GM21367 (cell line): ENCODE measurements at regions not wholly inside any gene's neighbourhood (a gene's known extent, or its start where the extent isn't known, plus 50 kb on each side); places are given as distances from the start of the nearest gene placed in this dataset.
"Not testable (repeated sequence)": the region's sequence is repeated elsewhere in the genome, so short reads cannot be mapped to it uniquely, and the experiment has no call there.

ENCODE experiments used
- ATAC-seq: cut with Tn5 transposase; IDR thresholded peaks from one replicate; pipeline ENCODE4 v1.9.1; 2021; ENCODE audit not compliant: unreplicated experiment

DNA sequence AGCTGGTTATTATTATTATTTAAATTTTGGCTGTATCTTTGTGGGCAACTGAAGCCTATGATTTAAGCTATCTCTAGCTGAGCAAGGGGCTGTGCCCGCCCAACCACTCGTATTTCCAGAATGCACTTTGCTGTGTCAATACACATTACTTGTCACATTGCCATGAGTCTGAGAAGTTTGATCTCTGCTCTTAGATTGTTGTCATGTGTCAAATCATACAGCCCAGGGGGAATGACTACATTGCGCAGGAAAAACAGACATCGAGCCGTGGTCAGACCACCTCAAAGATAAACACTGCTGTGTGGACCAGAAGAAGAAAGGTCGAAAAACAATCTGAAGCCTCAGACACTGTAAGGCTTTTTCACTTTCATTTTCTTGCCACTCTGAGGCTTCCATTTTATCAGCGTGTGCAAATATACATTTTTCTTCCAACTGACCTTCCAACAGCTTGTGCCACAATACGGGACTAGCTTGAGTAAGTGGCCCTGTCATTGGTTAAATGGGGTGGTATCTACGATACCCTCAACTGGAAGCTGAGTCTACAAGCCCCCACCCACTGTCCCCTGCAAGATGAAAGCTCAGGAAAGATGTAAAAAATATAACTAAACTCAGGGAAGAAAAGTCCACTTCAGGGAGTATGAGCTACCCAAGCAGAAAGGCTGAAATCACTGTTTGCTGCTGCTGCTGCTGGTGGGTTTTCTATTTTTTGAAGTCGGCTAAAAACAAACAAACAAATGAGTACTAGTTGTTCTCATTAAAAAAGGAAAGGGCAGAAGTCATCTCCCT, 603.0 kb downstream of the BNC2 start:
- ATAC-seq: no peak

DNA sequence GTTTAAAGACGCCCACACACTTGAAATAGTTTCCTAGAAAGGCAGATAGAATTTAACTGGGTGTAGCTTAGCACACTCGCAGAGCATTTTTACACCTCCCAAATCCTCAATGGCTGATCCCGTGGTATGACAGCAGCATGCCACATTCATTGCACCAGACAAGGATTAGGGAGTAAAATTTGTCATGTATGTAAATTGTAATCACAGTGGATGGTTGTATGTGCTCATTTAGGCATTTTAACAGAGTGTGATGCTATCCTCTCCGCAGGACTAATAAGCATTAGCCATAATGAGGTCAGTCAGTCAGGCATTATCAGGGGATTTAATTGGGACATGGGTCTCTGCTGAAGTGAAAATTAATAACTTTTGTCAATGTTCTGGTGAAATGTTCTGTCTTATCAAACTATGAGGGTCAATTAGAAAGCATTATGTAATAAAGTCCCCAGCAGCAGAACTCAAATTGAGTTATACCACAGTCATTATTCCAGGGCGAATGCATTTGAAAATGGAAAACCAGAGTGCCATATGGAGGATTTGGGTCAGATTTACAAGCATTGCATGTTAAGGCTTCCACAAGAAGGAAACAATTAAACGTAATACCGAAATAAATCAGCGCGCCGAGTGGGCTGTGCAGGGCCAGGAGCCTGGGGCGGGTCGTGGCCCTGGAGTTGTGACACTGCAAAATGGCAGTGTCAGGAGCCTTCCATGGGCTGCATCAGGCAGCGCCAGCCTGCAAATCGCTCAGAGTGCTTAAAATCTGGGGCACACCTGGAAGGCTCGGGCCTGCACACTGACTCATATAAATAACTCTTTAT, 602.2 kb downstream of the BNC2 start:
- ATAC-seq: no peak

DNA sequence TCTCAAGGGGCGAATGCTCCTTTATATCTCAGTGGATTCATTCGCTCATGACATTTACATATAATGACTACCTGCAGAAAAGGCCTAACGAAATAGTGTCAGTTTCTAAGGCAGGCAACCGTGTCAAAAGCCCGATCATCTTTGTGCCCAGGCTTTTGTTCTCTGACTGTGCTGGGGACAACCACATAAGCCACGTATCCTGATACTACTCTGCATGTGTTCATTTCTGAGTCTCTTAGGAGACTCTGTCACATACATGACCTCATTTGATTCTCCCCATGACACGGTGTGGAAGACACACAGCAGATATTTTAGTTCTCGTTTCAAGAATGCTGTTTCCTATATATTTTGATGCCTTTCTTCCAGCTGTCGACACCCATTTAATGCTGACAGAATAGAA, 598.5 kb downstream of the BNC2 start:
- no peak for ATAC-seq

DNA sequence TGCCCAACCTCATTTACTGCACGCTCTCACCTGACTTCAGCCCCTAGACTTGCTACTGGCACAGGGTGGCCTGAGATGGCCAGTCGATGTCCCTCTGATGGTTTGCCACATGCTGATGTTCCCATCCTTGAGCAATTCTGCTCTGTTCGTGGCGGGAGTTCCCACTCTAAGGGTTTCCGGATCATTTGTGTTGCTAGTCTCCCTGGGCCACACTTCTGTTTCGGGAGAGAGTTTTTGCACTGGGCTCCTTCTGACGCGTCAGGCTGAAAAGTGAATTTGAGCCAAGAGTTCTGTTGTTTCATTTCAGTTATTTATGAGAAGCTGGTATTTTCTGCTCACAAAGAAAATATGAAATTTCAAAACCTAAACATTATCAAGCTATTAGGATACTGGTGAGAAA, 597.7 kb downstream of the BNC2 start:
- no peak for ATAC-seq

DNA sequence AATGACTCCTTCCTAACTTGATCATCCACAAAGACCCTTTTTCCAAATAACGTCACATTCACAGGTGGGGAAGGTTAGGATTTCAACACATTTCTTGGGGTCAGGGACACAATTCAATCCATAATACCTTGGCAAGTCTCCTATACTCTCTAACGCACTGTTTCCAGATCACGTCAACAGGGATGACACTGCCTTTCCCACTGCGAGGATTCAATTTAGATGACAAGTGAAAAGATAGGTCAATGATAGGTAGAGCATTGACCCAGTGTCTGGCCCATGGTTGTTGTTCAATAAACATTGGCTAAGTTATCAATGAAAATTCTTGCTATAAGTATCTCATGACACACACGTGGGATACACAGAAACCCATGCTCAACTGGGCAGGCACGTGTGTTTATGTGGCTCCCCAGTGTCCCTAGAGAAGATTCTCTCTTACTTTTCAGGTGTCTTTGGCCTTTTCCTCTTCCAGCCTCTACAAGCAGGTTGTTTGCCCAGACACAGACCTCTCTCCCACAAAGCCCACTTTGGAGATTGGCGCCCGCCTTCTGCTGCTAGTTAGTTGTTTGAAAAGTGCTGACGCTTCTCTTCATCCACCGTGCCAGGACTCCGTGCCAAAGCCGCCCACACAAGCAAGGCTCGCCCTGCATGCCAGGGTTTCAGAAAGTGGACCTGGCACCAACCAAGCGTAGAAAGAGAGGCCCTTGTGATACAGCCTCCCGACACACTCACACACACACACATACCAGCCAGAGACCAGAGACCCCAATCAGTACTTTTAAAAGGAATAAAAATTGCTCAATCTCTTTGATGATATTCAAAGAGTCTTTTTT, 594.5 kb downstream of the BNC2 start:
- ATAC-seq: no peak

DNA sequence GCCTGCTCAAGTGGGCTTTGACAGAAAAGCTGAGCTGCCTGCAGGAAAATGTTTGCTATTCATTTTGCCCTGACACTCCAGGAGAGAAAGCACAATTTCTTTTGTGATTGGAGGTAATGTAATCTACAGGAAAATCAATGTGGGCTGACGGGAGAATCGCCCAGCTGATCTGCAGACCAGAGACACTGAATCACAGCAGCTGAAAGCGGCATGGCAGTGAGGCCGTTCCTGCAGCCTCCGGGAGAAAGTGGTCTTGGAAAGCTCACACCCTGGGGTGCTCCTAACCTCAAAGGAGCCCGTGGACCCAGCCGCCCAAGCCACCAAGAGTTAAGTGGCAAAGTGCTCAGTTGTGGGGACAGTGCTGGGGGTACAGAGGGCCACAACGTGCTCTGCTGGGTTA, 593.6 kb downstream of the BNC2 start:
- ATAC-seq: no peak

DNA sequence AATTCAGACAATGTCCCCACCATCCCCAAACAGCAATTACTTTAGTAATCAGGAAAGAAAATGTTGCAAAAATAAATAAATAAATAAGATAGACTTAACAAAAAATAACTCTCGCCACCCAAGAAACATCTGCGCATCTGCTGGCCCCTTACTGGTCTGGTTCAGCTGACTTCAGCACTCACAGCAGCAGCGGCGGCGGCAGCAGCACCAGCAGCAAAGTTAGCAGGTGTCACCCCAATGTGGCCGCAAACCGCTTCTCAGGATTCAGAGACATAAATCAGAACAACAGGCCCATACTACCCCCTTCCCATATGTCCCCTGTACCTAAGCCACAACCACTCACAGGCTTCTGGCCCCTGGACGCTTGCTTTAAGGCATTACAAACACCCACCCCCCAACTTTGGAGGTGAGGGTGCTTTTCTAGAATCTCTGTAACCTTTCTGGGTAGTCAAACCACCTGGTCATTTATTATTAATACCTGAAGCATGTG, 593.0 kb downstream of the BNC2 start:
- ATAC-seq: no peak

DNA sequence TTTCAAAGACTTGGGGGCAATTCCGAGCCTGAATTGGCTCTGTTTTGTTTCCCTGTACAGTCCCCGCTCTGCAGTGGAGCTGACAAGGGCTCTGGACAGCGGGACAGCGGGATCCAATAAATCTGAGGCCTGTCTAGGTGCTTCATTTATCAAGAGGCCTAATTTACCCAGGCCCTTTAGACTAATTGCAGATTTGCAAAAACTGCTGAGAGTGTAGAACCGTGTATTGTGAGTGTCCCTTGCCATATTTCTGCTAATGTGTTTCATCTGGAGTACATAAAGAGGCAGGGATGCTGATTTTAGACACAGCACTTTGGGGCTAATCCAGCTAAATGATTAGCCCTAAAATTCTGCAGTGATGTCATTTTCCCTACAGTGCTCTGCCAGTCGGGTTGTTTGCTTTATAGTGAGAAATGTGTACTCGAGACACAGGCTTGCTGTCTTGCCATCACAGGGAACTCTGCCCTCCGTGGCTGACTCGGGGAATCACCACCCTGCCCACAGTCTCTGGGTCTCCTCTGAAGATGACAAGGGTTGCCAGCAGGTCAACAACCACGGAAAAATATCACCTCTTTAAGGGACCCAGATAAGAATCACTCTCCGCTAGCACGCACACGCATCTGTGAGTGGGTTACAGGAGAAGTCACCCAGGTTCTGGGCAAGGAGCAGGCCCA, 592.0 kb downstream of the BNC2 start:
- no peak for ATAC-seq

DNA sequence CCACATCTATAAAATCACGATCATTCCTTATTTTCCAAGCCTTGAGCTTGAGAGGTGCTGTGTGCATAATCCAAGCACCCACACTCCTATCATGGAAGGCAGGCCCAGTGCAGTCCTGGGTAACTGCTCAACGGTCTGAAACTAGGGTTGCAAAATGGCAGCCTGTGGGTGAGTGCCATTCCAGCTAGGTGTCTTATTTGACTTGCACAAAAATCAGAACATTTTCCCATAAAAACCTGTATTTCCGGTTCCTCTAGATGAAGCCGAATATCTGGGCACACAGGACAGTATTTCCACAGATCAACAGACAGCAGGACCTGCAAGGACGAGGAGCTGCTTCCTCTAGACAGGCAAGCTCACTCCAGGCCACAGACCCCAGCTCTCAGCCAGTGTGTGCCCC, 588.8 kb downstream of the BNC2 start:
- no peak for ATAC-seq

DNA sequence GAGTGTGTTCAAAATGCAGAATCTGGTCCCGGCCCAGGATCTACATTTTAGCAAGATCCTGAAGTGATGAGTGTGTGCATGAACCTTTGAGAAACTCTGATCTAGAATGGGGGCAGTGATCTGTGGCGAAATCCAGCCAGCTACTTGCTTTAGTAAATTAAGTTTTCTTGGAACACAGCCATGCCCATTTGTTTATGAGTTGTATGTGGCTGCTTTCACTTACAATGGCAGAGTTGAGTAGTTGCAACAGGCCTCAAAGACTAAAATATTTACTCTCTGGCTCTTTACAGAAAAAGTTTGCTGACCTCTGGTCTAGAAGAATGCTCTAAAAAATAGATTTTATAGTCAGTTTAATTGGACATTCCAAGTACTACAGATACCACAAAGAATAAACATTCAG, 588.3 kb downstream of the BNC2 start:
- no peak for ATAC-seq

DNA sequence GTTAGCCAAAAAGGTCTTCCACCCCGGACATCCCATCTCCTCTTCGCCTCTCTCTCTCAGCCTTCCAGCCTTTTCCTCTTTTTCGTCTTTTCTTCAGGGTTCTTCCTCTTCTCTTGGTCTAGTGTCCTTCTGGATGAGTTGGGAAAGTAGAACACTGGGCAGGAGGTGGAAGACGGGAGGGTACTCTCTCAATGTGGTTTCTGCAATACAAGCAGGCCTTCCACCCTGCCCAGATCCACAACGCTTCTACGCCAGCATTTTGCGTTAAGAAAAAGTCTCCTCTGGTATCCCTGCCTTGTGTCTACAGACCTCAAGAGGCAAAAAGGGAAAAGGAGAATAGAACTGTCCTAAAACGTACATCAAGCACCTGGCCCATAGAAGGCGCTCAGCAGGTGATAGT, 587.8 kb downstream of the BNC2 start:
- ATAC-seq: no peak

DNA sequence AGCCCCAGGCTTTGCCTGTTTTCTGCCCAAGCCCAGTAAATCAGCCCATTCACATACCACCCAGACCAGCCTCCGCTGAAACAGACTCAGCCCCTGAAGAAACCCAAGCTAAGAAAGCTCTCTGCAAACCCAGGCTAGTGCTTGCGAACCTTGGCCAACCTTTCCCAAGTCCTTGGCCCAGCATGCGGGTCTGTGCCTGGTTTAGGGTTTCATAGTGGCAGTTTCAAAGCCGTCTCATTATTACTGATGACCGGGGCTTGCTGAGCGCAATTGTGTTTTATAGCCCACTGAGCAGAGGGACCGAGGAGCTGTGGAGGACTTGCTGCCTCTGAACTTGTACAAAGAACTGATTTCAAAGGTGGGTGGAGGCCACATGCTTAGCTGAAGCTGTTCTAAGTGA, 584.3 kb downstream of the BNC2 start:
- ATAC-seq: no peak

DNA sequence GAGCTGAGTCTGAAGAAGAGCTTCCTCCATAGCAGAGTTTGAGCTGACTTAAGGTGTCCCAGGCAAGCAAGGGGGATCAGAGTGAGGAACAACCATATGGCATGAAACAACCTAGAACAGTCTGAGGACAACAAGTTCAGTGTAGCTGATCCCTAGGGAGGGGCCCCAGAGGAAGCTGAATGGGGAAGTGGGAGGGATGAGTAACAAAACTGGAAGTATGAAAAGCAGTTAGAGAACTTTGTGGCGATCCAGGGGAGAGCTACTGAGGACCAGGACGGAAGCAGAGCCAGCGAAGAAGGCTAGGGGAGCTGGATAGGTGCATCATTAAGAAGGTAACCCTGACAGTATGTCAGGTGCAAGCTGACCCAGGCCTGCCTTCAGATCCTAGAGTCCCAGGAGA, 580.8 kb downstream of the BNC2 start:
- ATAC-seq: no peak

DNA sequence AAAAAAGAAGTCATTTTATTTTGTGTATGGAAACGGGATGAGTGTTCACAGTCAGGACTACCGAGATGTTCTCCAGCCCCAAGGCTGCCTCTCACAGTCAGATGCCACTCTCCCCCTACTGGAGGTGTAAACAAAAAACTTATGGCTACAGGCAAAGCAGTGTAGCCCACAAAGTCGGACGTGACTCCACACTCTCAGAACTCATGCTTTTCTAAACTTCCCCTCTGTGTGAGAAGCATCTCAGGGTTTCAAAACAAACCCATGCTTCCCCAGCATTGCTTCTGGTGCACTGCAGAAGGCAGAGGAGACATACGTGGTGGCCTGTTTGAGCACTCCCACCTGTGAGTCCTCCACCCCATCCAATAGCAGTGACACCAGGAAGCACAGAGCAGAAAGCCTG, 580.3 kb downstream of the BNC2 start:
- no peak for ATAC-seq

DNA sequence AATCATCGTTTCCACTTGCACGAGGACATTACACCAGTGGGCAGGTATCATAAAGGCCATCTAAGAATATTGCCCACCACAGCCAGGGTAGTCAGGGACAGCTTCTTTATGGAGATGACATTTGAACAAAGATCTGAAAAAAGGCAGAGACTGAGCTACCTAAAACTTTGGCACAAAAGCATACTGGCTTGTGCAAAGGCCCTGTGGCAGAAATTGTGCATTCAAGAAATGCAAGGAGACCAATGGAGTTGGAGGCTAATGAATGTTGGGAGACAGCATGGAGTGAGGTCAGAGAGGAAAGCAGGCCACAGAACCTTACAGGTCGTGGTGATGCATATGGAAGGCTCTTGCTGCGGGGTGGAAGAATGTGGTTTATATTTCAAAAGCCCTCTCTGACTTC, 578.5 kb downstream of the BNC2 start:
- ATAC-seq: no peak

DNA sequence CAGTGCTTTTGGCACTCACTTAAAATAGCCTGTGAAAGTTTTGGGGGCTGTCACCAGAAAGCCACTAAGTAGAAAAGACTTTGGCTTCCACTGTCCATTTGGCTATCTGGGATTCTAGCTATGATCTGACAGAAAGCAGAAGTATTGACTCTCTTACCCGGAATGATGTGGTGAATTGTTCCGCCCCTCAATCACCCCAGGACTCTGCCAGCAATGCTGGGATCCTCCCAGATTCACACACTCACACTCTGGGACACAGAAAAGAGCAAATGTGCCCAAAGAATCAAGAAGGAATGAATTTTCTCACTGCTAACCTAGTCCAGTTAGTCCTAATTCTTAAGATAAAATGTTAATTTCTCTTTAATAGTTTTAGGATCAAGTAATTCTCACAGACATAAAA, 576.9 kb downstream of the BNC2 start:
- no peak for ATAC-seq

DNA sequence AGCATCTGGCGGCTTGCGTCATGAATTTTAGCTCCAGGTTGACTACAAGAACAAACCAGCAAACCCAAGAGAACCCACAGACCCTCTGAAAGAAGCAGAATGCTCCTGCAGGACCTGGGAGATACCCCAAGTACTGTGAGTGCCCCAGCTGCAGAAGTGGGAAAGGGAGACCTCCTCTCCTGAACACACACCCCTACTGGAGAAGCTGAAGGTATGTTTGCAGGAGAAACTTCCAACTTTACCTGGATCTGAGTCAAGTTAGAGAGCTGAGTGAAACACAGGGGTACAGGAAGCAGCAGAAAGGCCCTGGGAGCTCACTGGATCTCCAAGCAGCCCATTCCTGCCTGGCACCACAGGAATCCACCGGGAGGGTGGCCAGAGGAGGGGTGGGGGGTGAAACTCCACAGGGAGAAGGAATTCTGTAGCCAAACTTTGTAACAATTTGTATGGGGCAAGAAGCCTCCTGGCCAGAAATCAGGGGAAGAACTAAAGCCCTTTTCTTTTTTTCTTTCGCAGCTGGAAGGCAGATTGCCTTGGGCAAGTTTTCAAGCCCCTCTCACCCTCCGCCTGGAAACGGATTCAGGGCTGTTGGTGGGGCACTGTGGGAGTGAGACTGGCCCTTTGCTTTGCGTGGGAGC, 576.2 kb downstream of the BNC2 start:
- no peak for ATAC-seq

DNA sequence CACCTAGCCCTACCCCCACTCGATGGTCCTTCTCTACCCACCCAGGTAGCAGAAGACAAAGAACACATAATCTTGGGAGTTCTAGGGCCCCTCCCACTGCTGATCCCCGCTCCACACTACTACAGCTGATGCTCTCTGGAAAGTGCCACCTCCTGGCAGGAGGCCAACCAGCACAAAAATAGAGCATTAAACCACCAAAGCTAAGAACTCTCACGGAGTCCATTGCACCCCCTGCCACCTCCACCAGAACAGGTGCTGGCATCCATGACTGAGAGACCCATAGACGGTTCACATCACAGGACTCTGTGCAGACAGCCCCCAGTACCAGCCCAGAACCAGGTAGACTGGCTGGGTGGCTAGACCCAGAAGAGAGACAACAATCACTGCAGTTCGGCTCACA, 575.5 kb downstream of the BNC2 start:
- not testable (repeated sequence) for ATAC-seq

DNA sequence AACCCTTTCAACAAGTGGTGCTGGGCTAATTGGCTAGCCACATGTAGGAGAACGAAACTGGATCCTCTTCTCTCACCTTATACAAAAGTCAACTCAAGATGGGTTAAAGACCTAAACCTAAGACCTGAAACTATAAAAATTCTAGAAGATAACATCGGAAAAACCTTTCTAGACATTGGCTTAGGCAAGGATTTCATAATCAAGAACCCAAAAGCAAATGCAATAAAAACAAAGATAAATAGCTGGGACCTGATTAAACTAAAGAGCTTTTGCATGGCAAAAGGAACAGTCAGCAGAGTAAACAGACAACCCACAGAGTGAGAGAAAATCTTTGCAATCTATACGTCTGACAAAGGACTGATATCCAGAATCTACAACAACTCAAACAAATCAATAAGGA, 571.1 kb downstream of the BNC2 start:
- not testable (repeated sequence) for ATAC-seq

DNA sequence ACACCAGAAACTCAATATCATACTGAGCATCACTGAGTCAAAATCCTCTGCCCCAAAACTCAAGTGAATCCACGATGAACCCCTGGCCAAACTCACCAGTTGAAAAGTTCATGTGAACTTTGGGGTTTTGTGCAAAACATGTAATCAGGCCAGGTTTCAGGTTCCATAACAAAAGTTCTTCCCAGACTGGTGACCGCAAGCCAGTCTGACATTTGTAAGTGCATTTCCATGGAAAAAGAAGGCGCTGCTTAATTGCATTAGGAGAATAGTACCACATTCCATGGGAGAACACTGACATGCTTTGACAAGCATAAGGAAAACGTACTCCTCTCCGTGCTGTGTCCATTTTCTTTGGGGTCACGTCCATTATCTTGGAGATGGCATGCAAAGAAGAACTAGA, 567.0 kb downstream of the BNC2 start:
- no peak for ATAC-seq
